Fibroblast of skin of abdomen (primary cell): ENCODE measurements at regions not wholly inside any gene's neighbourhood (a gene's known extent, or its start where the extent isn't known, plus 50 kb on each side); places are given as distances from the start of the nearest gene placed in this dataset.

ENCODE experiments used
- DNase-seq: peaks from one replicate; pipeline ENCODE4 v3.0.0-alpha.2; 2013

DNA sequence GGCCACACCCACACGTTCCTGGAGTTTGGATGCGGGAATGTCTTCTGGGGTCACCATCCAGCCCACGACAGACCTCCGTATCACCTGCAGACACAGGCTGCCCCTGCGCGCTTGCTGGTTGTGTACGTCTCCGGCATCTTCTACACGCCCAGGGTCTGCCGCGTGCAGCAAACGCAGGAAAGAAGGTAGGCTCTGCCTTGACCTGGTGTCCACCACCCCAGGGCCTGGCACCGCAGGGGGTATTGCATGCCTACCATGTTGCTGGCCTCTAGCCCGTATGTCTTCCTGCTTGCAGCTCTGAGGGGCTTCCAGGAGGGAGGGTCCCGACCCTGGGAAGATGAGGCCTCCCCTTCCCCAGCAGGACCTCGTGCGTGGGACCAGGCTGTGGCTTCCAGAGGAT, 298.8 kb upstream of the IRX4 start:
- no peak for DNase-seq

- DNase-seq, result no peak
These were observed 298.4 kb upstream of the IRX4 start for GRCh38 chr5:2181149-2181548.

GRCh38 chr5:2180456-2180855, 297.7 kb upstream of the IRX4 start:
- DNase-seq, result no peak

GRCh38 chr5:2179861-2180260, 297.1 kb upstream of the IRX4 start:
- no peak for DNase-seq

- no peak for DNase-seq
These were observed 295.8 kb upstream of the IRX4 start for GRCh38 chr5:2178528-2178927.

- no peak for DNase-seq
These were observed 295.3 kb upstream of the IRX4 start for GRCh38 chr5:2178071-2178477.

GRCh38 chr5:2177244-2177643, 294.5 kb upstream of the IRX4 start:
- DNase-seq, result no peak

GRCh38 chr5:2176581-2176980, 293.9 kb upstream of the IRX4 start:
- no peak for DNase-seq

DNA sequence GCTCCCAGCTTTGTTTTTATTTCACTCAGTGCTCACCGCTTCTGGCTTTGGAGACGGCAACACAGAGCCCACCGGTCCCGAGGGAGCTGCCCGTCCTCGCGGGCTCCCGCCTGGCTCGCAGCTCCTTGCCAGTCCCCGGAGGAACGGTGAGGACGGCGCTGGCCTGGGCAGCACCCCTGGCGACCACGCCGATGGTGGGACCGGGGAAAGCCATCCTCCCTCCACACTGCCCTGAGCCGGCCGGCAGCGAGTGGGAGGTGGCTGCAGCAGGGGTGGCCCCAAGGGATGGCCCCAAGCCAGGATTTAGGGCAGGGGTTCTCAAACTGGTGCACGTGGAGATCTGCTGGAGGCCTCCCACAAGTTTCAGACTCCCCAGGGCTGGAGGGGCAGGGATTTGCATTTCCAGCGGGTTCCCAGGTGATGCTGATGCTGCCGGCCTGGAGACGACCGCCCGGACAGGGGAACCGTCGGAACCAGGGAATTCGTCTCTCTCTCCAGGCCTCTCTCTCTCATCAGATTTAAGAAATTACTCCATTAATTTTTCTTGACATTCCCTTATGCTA, 293.2 kb upstream of the IRX4 start:
- DNase-seq, result no peak

GRCh38 chr5:2175041-2175440, 292.3 kb upstream of the IRX4 start:
- DNase-seq, result no peak

- no peak for DNase-seq
These were observed 291.8 kb upstream of the IRX4 start for GRCh38 chr5:2174538-2174937.

GRCh38 chr5:2173151-2173834, 290.6 kb upstream of the IRX4 start:
- no peak for DNase-seq

GRCh38 chr5:2172471-2172870, 289.7 kb upstream of the IRX4 start:
- DNase-seq, result no peak

- DNase-seq, result no peak
These were observed 288.0 kb upstream of the IRX4 start for GRCh38 chr5:2170761-2171160.

- DNase-seq, result no peak
These were observed 287.4 kb upstream of the IRX4 start for GRCh38 chr5:2169850-2170760.

DNA sequence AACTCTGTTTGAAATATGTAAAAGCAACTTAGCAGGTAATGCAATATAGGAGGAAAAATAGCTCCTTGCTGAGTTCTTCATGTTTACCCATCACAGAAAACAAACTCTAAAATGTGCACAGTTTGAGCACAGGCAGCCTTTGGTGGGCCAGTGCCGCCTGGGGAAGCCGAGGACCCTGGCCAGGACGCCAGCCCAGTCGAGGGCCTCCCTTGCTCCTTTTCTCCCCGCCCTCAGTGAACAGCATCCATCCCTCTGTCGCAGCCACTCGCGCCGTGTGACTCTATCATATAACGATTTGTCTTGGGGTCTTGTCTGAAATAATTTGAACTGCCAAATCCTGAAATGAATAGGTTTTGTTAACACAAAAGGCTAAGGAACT, 286.7 kb upstream of the IRX4 start:
- DNase-seq, result no peak

- DNase-seq, result no peak
These were observed 286.1 kb upstream of the IRX4 start for GRCh38 chr5:2168601-2169429.

DNA sequence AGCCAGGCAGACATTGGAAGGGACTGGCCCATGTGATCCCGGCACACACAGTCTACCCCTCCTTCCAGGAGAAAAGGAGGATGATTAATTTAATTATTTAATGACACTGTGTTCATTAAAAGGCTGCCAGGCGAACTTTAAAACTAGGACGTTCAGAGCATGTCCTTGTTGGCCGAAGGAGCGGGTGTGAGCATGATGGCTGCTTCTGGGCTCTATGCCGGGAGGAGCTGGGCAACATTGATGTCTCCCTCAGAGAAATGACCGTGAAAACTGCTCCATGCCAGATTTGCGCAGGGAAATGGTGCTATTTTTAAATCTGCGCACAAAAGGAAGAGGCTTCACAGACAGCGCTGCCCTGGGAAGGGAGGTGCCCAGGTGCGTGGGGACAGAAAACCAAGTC, 284.9 kb upstream of the IRX4 start:
- no peak for DNase-seq

DNA sequence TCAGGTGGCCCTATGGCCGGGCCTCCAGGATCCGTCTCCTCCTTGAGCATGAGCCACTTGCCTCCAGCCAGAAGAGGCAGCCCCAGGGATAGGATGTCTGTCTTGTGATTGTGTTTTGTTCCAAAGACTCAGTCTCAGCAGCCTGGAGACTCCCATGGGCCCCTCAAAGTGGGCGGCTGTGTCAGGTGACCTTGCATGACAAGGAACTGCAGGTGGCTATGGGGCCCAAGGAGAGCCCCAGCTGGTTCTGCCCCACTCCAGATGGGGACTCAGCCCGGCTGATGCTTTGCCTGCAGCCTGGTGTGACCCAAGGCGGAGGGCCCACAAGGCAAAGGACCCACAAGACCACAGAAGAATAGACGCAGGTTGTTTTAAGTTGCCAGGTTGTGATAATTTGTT, 284.3 kb upstream of the IRX4 start:
- DNase-seq, result no peak

DNA sequence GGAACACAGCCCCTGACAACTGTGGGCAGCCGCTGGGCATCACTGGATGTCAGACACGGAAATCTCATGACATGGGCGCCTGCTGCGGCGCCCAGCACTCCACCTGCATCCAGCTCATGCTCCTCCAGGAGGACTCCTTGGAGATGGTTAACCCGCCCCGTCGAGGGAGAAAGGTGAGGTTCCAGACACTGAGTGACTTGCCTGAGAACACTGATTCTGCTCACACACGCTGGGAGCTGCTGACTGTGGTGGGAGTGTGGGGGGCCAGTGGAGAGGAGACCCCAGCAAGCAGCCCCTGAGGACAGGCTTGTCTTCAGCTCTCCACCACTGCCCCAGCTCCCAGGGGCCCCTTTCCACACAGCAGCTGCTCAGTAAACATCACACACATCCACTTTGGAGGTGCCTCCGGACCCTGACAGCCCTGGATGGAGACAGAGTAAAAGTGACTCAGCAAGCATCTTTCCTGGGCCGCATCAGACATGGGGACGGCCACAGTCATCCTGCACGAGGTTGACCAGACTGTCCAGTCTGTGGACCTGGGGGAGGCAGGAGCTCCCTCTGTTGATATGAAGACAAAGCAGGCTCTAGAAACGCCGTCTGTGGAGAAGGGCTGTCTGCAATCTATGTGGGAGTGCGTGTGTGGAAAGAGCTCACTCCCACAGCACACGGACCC, 283.7 kb upstream of the IRX4 start:
- no peak for DNase-seq

GRCh38 chr5:2165615-2166305, 283.0 kb upstream of the IRX4 start:
- DNase-seq, result no peak

DNA sequence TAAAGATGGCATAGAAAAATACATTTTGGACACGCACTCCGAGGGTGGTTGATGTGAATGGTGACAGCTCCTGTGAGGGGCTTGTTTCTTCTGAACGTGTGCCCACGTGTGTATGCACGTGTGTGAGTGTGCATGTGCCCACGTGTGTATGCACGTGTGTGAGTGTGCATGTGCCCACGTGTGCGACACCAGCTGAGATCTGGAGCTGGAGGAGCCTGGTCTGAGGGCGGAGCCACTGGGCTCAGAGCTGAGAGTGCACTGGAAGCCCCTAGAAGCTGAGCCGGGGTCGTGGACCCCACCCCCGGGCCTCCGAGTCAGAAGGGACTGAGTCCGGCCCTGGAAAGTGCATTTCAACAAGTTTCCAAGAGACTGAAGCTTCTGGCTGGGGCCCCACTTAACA, 282.5 kb upstream of the IRX4 start:
- no peak for DNase-seq
